NCI-H82 (cell line): ENCODE measurements at regions not wholly inside any gene's neighbourhood (a gene's known extent, or its start where the extent isn't known, plus 50 kb on each side); places are given as distances from the start of the nearest gene placed in this dataset.
"Not testable (repeated sequence)": the region's sequence is repeated elsewhere in the genome, so short reads cannot be mapped to it uniquely, and the experiment has no call there.

ENCODE experiments used
- DNase-seq: peaks from one replicate; lab custom pipeline; 2025; lab: John Stamatoyannopoulos, UW

- DNase-seq = no peak
Observed at GRCh38 chr14:105857826-105858675, 331.7 kb downstream of the TMEM121 start.

GRCh38 chr14:105858676-105859025 lies 332.3 kb downstream of the TMEM121 start:
- no peak for DNase-seq

- not testable (repeated sequence) for DNase-seq
Observed at GRCh38 chr14:105859073-105859716, 332.8 kb downstream of the TMEM121 start.

GRCh38 chr14:105859717-105860614 lies 333.6 kb downstream of the TMEM121 start:
- no peak for DNase-seq

- DNase-seq = no peak
Observed at GRCh38 chr14:105860615-105861580, 334.5 kb downstream of the TMEM121 start.

GRCh38 chr14:105861985-105862465 lies 335.6 kb downstream of the TMEM121 start:
- DNase-seq = no peak

- DNase-seq = no peak
Observed at GRCh38 chr14:105862581-105863239, 336.3 kb downstream of the TMEM121 start.

GRCh38 chr14:105863296-105864108 lies 337.1 kb downstream of the TMEM121 start:
- no peak for DNase-seq

- no peak for DNase-seq
Observed at GRCh38 chr14:105864116-105864515, 337.7 kb downstream of the TMEM121 start.

- no peak for DNase-seq
Observed at GRCh38 chr14:105864651-105865265, 338.4 kb downstream of the TMEM121 start.

- no peak for DNase-seq
Observed at GRCh38 chr14:105865266-105865903, 339.0 kb downstream of the TMEM121 start.

GRCh38 chr14:105865904-105866840 lies 339.8 kb downstream of the TMEM121 start:
- DNase-seq = no peak

GRCh38 chr14:105866841-105867321 lies 340.5 kb downstream of the TMEM121 start:
- DNase-seq = no peak

GRCh38 chr14:105867961-105868599 lies 341.7 kb downstream of the TMEM121 start:
- DNase-seq = no peak

GRCh38 chr14:105871590-105871989 lies 345.2 kb downstream of the TMEM121 start:
- no peak for DNase-seq

GRCh38 chr14:105873870-105874512 lies 347.6 kb downstream of the TMEM121 start:
- DNase-seq = no peak
